ENCODE measurements at regions not wholly inside any gene's neighbourhood (a gene's known extent, or its start where the extent isn't known, plus 50 kb on each side); places are given as distances from the start of the nearest gene placed in this dataset.

GRCh38 chr12:89195470-89195869 lies 156.8 kb downstream of the DUSP6 start:
- Histone ChIP-seq H3K27ac (ENCODE audit: low read length) (no peak overlapping the region), H3K9me3 (ENCODE audit: low read length) (no peaks in the 10 kb centered on the region), H3K4me3 (ENCODE audit: low read length) (no peak overlapping the region), H3F3A (ENCODE audit: insufficient read depth, low read length, poor library complexity, severe bottlenecking) (no peaks in the 10 kb centered on the region), H2AFZ (ENCODE audit: low read depth, low read length) (no peak overlapping the region), H3K9ac (ENCODE audit: low read length) (no peak overlapping the region), H3K9me2 (ENCODE audit: insufficient read depth, low read length) (no peaks in the 10 kb centered on the region), H3K36me3 (ENCODE audit: insufficient read depth, low read length) (no peaks in the 10 kb centered on the region), H3K27me3 (ENCODE audit: insufficient read depth, low read depth, low read length) (no peaks in the 10 kb centered on the region), H4K20me1 (ENCODE audit: insufficient read depth) (no peaks in the 10 kb centered on the region), H3K79me2 (replicated peaks; ENCODE audit: insufficient read depth, low read length) (no peaks in the 10 kb centered on the region), H3K4me2 (ENCODE audit: low read length) (no peak overlapping the region)
- TF ChIP-seq EP300 (conservative IDR thresholded peaks at IDR 0.05; ENCODE audit: poor library complexity, severe bottlenecking) (no peak), SMC3 (conservative IDR thresholded peaks at IDR 0.05; ENCODE audit: poor library complexity) (no peak), TAF1 (IDR thresholded peaks at IDR 0.05; ENCODE audit: low read depth) (no peak), EZH2 (IDR thresholded peaks at IDR 0.05; ENCODE audit: borderline replicate concordance, insufficient read depth, low read length, poor library complexity, severe bottlenecking) (no peak), CTCF (IDR thresholded peaks at IDR 0.05; ENCODE audit: poor library complexity, severe bottlenecking) (no peak), MXI1 (conservative IDR thresholded peaks at IDR 0.05; ENCODE audit: poor library complexity, severe bottlenecking) (no peak), REST (IDR thresholded peaks at IDR 0.05; ENCODE audit: borderline replicate concordance) (no peak), POLR2AphosphoS5 (IDR thresholded peaks at IDR 0.05) (no peak), RAD21 (conservative IDR thresholded peaks at IDR 0.05) (no peak)

GRCh38 chr12:89194683-89195082 lies 157.6 kb downstream of the DUSP6 start:
- Histone ChIP-seq H3K27me3 (ENCODE audit: insufficient read depth, low read depth, low read length) (no peaks in the 10 kb centered on the region), H2AFZ (ENCODE audit: low read depth, low read length) (no peak overlapping the region), H3K79me2 (replicated peaks; ENCODE audit: insufficient read depth, low read length) (no peaks in the 10 kb centered on the region), H3K4me2 (ENCODE audit: low read length) (no peak overlapping the region), H3K9me3 (ENCODE audit: low read length) (no peaks in the 10 kb centered on the region), H3K36me3 (ENCODE audit: insufficient read depth, low read length) (no peaks in the 10 kb centered on the region), H3K27ac (ENCODE audit: low read length) (no peak overlapping the region), H3K9ac (ENCODE audit: low read length) (no peak overlapping the region), H3F3A (ENCODE audit: insufficient read depth, low read length, poor library complexity, severe bottlenecking) (no peaks in the 10 kb centered on the region), H4K20me1 (ENCODE audit: insufficient read depth) (no peaks in the 10 kb centered on the region), H3K9me2 (ENCODE audit: insufficient read depth, low read length) (no peaks in the 10 kb centered on the region), H3K4me3 (ENCODE audit: low read length) (no peak overlapping the region)
- TF ChIP-seq TAF1 (IDR thresholded peaks at IDR 0.05; ENCODE audit: low read depth), result no peak
- no peak for TF ChIP-seq MXI1 (conservative IDR thresholded peaks at IDR 0.05; ENCODE audit: poor library complexity, severe bottlenecking)
- no peak for TF ChIP-seq SMC3 (conservative IDR thresholded peaks at IDR 0.05; ENCODE audit: poor library complexity)
- TF ChIP-seq POLR2AphosphoS5 (IDR thresholded peaks at IDR 0.05), result no peak
- no peak for TF ChIP-seq EP300 (conservative IDR thresholded peaks at IDR 0.05; ENCODE audit: poor library complexity, severe bottlenecking)
- no peak for TF ChIP-seq EZH2 (IDR thresholded peaks at IDR 0.05; ENCODE audit: borderline replicate concordance, insufficient read depth, low read length, poor library complexity, severe bottlenecking)
- no peak for TF ChIP-seq REST (IDR thresholded peaks at IDR 0.05; ENCODE audit: borderline replicate concordance)
- TF ChIP-seq RAD21 (conservative IDR thresholded peaks at IDR 0.05), result no peak
- no peak for TF ChIP-seq CTCF (IDR thresholded peaks at IDR 0.05; ENCODE audit: poor library complexity, severe bottlenecking)
